ENCODE measurements at regions not wholly inside any gene's neighbourhood (a gene's known extent, or its start where the extent isn't known, plus 50 kb on each side); places are given as distances from the start of the nearest gene placed in this dataset.

DNA sequence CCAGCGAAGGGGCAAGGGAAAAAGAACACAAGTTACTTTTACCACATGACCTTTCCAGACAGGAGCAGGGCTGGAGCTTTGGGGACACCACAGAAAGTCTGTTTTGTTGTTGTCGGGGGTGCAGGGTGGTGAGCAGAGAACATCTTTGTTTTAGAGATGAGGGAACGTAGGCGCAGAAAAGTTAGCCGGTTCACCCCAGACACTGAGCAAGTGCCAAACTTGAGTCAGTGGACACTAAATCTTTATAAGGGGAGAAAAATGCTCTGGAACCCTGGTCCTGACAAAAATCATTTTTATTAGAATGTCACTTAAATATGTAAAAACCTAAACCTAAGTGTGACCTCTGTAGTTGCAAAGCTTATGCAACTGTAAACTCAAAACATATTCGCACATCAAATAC is 126.4 kb upstream of the GAS1 start:
- no peak for DNase-seq (ENCODE audit: low spot score)
- Mint-ChIP-seq H3K4me1 (ENCODE audit: unreplicated experiment) (no peaks in the 10 kb centered on the region), H3K36me3 (ENCODE audit: low read depth, unreplicated experiment) (no peaks in the 10 kb centered on the region), H3K27ac (ENCODE audit: unreplicated experiment) (no peak overlapping the region), H3K4me3 (ENCODE audit: unreplicated experiment) (no peak overlapping the region), H3K27me3 (ENCODE audit: unreplicated experiment) (no peaks in the 10 kb centered on the region), H3K9me3 (ENCODE audit: unreplicated experiment) (no peaks in the 10 kb centered on the region)
- TF ChIP-seq, protein P1, sequence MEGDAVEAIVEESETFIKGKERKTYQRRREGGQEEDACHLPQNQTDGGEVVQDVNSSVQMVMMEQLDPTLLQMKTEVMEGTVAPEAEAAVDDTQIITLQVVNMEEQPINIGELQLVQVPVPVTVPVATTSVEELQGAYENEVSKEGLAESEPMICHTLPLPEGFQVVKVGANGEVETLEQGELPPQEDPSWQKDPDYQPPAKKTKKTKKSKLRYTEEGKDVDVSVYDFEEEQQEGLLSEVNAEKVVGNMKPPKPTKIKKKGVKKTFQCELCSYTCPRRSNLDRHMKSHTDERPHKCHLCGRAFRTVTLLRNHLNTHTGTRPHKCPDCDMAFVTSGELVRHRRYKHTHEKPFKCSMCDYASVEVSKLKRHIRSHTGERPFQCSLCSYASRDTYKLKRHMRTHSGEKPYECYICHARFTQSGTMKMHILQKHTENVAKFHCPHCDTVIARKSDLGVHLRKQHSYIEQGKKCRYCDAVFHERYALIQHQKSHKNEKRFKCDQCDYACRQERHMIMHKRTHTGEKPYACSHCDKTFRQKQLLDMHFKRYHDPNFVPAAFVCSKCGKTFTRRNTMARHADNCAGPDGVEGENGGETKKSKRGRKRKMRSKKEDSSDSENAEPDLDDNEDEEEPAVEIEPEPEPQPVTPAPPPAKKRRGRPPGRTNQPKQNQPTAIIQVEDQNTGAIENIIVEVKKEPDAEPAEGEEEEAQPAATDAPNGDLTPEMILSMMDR (IDR thresholded peaks at IDR 0.05; ENCODE audit: unreplicated experiment), result no peak

DNA sequence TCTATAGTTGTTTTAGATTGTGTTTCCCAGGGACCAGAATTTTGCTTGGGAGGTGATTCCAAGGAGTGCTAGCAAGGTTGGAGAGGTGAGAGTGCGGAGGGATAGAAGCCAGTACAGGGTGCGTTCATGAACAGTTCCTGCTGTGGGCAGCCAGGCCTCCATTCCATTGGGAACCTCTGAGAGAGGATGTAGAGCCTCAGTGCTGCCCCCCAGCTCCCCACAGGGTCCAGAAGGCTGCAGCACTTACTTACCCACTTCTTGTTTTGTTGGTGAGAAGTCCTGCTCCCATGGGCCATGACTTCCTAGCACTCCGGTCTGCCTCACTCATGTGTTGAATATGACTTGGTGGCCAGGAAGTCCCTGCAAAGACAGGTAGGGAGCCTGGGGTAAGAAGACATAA is 128.2 kb upstream of the GAS1 start:
- no peak overlapping the region for H3K27ac Mint-ChIP-seq (ENCODE audit: unreplicated experiment)
- no peak overlapping the region for H3K4me3 Mint-ChIP-seq (ENCODE audit: unreplicated experiment)
- H3K27me3 Mint-ChIP-seq (ENCODE audit: unreplicated experiment), result no peaks in the 10 kb centered on the region
- peaks cover 1% of the 10 kb centered on the region for H3K4me1 Mint-ChIP-seq (ENCODE audit: unreplicated experiment)
- DNase-seq (ENCODE audit: low spot score), result no peak
- TF ChIP-seq, protein P1 (IDR thresholded peaks at IDR 0.05; ENCODE audit: unreplicated experiment), result no peak
- no peaks in the 10 kb centered on the region for H3K9me3 Mint-ChIP-seq (ENCODE audit: unreplicated experiment)
- H3K36me3 Mint-ChIP-seq (ENCODE audit: low read depth, unreplicated experiment), result no peaks in the 10 kb centered on the region

DNA sequence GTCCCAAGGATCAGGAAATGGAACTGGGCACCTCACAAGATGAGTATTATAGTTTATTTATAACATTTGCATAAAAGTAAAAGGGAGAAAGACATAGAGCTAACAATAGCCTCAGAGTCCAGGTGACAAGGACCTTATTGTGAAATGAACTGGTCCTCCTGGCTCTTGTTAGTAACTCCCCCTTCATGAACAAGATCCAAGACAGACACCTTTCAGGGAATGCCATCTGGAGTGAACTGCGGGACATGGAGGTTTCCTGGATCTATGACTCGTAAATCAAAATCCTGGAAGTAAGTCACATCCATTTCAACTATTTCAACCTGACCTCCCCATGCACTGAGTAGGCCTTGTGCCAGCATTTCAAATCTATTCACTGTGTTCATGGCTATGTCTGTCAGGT is 129.5 kb upstream of the GAS1 start:
- H3K4me3 Mint-ChIP-seq (ENCODE audit: unreplicated experiment), result no peak overlapping the region

DNA sequence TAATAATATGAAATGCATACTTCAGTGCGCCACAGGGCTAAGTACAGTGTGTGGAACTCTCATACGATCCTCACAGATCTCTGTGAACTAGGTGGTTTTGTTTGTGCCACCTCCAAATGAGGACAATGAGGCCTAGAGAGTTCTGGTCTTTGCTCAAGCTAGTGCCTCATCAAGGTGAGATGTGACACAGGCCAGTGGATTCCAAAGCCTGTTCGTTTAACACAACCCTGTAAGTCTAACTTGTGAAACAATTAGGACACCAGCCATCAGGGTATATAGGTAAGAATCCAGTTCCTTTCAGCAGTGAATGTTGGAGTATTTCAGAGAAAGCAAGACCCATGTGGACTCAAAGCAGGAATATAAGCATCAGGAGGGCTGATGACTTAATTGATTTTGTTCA is 130.7 kb upstream of the GAS1 start:
- Mint-ChIP-seq H3K9me3 (ENCODE audit: unreplicated experiment) (no peaks in the 10 kb centered on the region), H3K27me3 (ENCODE audit: unreplicated experiment) (peaks cover 1% of the 10 kb centered on the region), H3K27ac (ENCODE audit: unreplicated experiment) (no peak overlapping the region), H3K4me3 (ENCODE audit: unreplicated experiment) (no peak overlapping the region), H3K36me3 (ENCODE audit: low read depth, unreplicated experiment) (no peaks in the 10 kb centered on the region), H3K4me1 (ENCODE audit: unreplicated experiment) (peaks cover 4% of the 10 kb centered on the region)
- DNase-seq (ENCODE audit: low spot score), result no peak
- TF ChIP-seq, protein P1 (IDR thresholded peaks at IDR 0.05; ENCODE audit: unreplicated experiment), result no peak

More for the DNA sequence above, 129.5 kb upstream of the GAS1 start:
- Mint-ChIP-seq H3K9me3 (ENCODE audit: unreplicated experiment) (no peaks in the 10 kb centered on the region), H3K27me3 (ENCODE audit: unreplicated experiment) (no peaks in the 10 kb centered on the region), H3K36me3 (ENCODE audit: low read depth, unreplicated experiment) (no peaks in the 10 kb centered on the region), H3K27ac (ENCODE audit: unreplicated experiment) (no peak overlapping the region), H3K4me1 (ENCODE audit: unreplicated experiment) (peaks cover 4% of the 10 kb centered on the region)
- DNase-seq (ENCODE audit: low spot score), result no peak
- TF ChIP-seq, protein P1 (IDR thresholded peaks at IDR 0.05; ENCODE audit: unreplicated experiment), result no peak

DNA sequence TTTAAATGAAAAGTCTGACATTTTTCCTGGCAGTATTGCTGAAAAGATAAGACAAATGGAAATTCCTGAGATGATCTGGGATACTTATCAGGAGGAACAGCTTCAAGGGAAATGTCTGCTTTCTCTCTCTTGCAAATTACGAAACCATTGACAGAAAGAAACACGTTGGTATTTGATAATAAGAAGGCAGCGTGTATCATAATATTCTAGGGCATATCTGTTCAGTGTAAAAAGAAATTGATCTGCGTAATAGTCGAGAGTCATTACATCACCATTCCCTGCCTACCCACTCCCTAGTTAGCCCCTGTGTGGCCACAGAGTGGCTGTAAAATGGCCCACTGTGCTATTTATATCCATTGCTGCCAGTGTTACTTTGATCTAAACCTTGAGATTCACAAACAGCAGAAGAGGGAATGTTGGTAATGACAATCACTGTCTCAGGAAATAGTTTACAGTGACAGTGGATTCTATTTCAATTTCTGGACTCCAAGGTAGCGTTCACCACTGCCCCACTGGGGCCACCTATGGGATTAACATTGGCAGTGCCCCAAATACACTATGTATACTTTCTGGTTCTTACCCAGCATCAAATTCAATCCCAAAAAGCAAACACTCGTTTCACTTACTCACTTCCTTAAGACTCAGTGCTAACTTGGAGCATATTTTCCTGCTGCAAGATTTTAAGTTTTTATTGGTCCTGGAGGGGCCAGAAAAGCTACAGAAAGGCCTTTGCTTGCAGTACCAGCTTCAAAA is 133.4 kb upstream of the GAS1 start:
- no peaks in the 10 kb centered on the region for H3K36me3 Mint-ChIP-seq (ENCODE audit: low read depth, unreplicated experiment)
- H3K9me3 Mint-ChIP-seq (ENCODE audit: unreplicated experiment), result no peaks in the 10 kb centered on the region
- no peak overlapping the region for H3K4me3 Mint-ChIP-seq (ENCODE audit: unreplicated experiment)
- TF ChIP-seq, protein P1 (IDR thresholded peaks at IDR 0.05; ENCODE audit: unreplicated experiment), result peak; percentile 46
- H3K27ac Mint-ChIP-seq (ENCODE audit: unreplicated experiment), result peak overlapping the region; percentile 61
- H3K4me1 Mint-ChIP-seq (ENCODE audit: unreplicated experiment), result peaks cover 4% of the 10 kb centered on the region
- peaks cover 1% of the 10 kb centered on the region for H3K27me3 Mint-ChIP-seq (ENCODE audit: unreplicated experiment)
- DNase-seq (ENCODE audit: low spot score), result no peak
